ENCODE measurements at regions not wholly inside any gene's neighbourhood (a gene's known extent, or its start where the extent isn't known, plus 50 kb on each side); places are given as distances from the start of the nearest gene placed in this dataset.

- TF ChIP-seq CTCF (optimal IDR thresholded peaks at IDR 0.05 in 1 of 3, IDR thresholded peaks at IDR 0.05 in 1 of 3, conservative IDR thresholded peaks at IDR 0.05 in 1 of 3; ENCODE audit: extremely low read depth in 1 of 3, insufficient read depth in 2 of 3, low read length in 3 of 3) (no peak), EZH2 (IDR thresholded peaks at IDR 0.05; ENCODE audit: low read length) (no peak)
Observed at GRCh38 chr5:124342584-124342983, 403.9 kb downstream of the ZNF608 start.

Measured in keratinocyte (primary cell).